ENCODE measurements at regions not wholly inside any gene's neighbourhood (a gene's known extent, or its start where the extent isn't known, plus 50 kb on each side); places are given as distances from the start of the nearest gene placed in this dataset.

DNA sequence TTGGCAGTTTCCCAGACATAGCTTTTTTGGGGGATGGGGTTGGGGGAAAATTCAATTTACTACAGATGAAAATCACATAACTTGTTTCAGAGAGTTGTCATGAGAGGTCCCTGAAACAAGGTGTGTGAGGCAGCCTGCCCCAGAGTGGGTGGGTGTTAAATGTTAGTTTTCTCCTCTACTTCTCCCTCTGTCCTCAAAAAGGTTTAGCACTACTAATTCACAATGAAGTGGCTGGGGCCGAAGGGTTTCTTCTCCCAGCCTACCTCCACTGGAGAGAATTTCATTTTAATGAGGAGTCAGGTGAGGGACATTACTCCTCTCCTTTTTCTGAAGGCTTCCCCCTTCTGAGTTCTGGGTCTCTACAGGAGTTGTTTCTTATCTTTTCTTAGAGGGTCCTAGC is 103.3 kb downstream of the C1orf94 start:
- TF ChIP-seq EZH2 (IDR thresholded peaks at IDR 0.05; ENCODE audit: low read depth, unreplicated experiment) (no peak), JUNB (IDR thresholded peaks at IDR 0.05; ENCODE audit: unreplicated experiment) (no peak), POLR2AphosphoS5 (IDR thresholded peaks at IDR 0.05; ENCODE audit: low read depth) (no peak), CREB1 (CRISPR knock-in tag; IDR thresholded peaks at IDR 0.05; ENCODE audit: low read depth) (no peak), EZH2phosphoT487 (IDR thresholded peaks at IDR 0.05; ENCODE audit: unreplicated experiment) (no peak), STAT1 (IDR thresholded peaks at IDR 0.05; ENCODE audit: unreplicated experiment) (no peak), ZNF114 (CRISPR knock-in tag; IDR thresholded peaks at IDR 0.05) (no peak), NANOG (IDR thresholded peaks at IDR 0.05; ENCODE audit: borderline replicate concordance) (no peak), ZNF331 (CRISPR knock-in tag; IDR thresholded peaks at IDR 0.05; ENCODE audit: low read depth) (no peak)
- TF ChIP-seq, protein P1, sequence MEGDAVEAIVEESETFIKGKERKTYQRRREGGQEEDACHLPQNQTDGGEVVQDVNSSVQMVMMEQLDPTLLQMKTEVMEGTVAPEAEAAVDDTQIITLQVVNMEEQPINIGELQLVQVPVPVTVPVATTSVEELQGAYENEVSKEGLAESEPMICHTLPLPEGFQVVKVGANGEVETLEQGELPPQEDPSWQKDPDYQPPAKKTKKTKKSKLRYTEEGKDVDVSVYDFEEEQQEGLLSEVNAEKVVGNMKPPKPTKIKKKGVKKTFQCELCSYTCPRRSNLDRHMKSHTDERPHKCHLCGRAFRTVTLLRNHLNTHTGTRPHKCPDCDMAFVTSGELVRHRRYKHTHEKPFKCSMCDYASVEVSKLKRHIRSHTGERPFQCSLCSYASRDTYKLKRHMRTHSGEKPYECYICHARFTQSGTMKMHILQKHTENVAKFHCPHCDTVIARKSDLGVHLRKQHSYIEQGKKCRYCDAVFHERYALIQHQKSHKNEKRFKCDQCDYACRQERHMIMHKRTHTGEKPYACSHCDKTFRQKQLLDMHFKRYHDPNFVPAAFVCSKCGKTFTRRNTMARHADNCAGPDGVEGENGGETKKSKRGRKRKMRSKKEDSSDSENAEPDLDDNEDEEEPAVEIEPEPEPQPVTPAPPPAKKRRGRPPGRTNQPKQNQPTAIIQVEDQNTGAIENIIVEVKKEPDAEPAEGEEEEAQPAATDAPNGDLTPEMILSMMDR (conservative IDR thresholded peaks at IDR 0.05; ENCODE audit: low read depth in 2 of 2): no peak
- TF ChIP-seq, protein P2, sequence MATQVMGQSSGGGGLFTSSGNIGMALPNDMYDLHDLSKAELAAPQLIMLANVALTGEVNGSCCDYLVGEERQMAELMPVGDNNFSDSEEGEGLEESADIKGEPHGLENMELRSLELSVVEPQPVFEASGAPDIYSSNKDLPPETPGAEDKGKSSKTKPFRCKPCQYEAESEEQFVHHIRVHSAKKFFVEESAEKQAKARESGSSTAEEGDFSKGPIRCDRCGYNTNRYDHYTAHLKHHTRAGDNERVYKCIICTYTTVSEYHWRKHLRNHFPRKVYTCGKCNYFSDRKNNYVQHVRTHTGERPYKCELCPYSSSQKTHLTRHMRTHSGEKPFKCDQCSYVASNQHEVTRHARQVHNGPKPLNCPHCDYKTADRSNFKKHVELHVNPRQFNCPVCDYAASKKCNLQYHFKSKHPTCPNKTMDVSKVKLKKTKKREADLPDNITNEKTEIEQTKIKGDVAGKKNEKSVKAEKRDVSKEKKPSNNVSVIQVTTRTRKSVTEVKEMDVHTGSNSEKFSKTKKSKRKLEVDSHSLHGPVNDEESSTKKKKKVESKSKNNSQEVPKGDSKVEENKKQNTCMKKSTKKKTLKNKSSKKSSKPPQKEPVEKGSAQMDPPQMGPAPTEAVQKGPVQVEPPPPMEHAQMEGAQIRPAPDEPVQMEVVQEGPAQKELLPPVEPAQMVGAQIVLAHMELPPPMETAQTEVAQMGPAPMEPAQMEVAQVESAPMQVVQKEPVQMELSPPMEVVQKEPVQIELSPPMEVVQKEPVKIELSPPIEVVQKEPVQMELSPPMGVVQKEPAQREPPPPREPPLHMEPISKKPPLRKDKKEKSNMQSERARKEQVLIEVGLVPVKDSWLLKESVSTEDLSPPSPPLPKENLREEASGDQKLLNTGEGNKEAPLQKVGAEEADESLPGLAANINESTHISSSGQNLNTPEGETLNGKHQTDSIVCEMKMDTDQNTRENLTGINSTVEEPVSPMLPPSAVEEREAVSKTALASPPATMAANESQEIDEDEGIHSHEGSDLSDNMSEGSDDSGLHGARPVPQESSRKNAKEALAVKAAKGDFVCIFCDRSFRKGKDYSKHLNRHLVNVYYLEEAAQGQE (IDR thresholded peaks at IDR 0.05; ENCODE audit: unreplicated experiment): no peak

Data from GM23338 (cell line).